ENCODE measurements at regions not wholly inside any gene's neighbourhood (a gene's known extent, or its start where the extent isn't known, plus 50 kb on each side); places are given as distances from the start of the nearest gene placed in this dataset.
"Not testable (repeated sequence)": the region's sequence is repeated elsewhere in the genome, so short reads cannot be mapped to it uniquely, and the experiment has no call there.

DNA sequence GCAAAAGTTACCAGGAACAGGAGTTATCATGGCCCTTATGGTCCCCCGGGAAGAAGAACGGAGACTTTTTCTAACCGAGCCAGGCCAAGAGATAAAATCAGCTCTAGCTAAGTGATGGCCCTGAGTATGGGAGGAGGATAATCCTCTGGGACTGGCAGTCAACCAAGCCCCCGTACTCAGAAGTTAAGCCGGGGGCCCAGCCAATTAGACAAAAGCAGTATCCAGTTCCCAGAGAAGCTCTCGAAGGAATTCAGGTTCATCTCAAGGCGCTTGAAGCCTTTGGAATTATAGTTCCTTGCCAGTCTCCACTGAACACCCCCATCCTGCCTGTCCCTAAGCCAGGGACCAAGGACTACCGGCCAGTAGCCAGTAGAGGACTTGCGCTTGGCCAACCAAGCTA lies 365.3 kb upstream of the TCF4 start:
- Histone ChIP-seq H3K4me1 (ENCODE audit: control insufficient read depth, extremely low read depth, insufficient read depth, low read length) (no peaks in the 10 kb centered on the region), H3K36me3 (ENCODE audit: control insufficient read depth, insufficient read depth, low read length) (no peaks in the 10 kb centered on the region), H2AFZ (ENCODE audit: low read length) (no peak overlapping the region), H3K9me3 (ENCODE audit: control insufficient read depth, insufficient read depth, low read depth, low read length) (no peaks in the 10 kb centered on the region), H3K4me3 (replicated peaks in 1 of 4; ENCODE audit: control extremely low read depth in 1 of 4, insufficient read depth in 1 of 4, low read depth in 3 of 4, low read length in 4 of 4) (no peak overlapping the region), H3K27me3 (ENCODE audit: control insufficient read depth, insufficient read depth, low read length) (no peaks in the 10 kb centered on the region), H3K27ac (ENCODE audit: insufficient read depth, low read length) (no peak overlapping the region), H3K9ac (ENCODE audit: insufficient read depth, low read length) (no peak overlapping the region), H3K79me2 (ENCODE audit: control insufficient read depth, insufficient read depth, low read length) (no peaks in the 10 kb centered on the region), H4K20me1 (ENCODE audit: control insufficient read depth, extremely low read depth, insufficient read depth, low read length) (no peaks in the 10 kb centered on the region), H3K4me2 (ENCODE audit: extremely low read depth, insufficient read depth, low read length) (no peak overlapping the region)
- no peak for TF ChIP-seq EZH2 (IDR thresholded peaks at IDR 0.05; ENCODE audit: low read length, missing control alignments)
- TF ChIP-seq, protein P1, sequence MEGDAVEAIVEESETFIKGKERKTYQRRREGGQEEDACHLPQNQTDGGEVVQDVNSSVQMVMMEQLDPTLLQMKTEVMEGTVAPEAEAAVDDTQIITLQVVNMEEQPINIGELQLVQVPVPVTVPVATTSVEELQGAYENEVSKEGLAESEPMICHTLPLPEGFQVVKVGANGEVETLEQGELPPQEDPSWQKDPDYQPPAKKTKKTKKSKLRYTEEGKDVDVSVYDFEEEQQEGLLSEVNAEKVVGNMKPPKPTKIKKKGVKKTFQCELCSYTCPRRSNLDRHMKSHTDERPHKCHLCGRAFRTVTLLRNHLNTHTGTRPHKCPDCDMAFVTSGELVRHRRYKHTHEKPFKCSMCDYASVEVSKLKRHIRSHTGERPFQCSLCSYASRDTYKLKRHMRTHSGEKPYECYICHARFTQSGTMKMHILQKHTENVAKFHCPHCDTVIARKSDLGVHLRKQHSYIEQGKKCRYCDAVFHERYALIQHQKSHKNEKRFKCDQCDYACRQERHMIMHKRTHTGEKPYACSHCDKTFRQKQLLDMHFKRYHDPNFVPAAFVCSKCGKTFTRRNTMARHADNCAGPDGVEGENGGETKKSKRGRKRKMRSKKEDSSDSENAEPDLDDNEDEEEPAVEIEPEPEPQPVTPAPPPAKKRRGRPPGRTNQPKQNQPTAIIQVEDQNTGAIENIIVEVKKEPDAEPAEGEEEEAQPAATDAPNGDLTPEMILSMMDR (conservative IDR thresholded peaks at IDR 0.05 in 1 of 2, IDR thresholded peaks at IDR 0.05 in 1 of 2; ENCODE audit: low read depth in 1 of 2, low read length in 2 of 2), result no peak
- no peak for DNase-seq (ENCODE audit: low read depth in 2 of 2)

DNA sequence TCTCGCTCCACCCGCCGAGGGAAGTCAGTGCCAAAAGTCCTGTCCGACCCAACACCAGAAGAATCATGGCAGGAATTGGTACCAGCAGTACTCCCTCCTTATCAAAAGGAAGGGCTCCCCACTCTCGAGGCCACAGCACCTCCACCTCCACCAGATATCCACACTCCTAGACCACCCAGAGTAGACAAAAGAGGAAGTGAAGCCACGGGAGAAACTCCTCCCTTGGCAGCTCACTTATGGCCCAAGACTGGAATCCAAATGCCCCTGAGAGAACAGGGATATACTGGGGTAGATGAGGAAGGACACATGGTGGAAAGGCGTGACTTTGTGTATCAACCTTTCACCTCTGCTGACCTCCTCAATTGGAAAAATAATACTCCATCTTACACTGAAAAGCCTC lies 363.7 kb upstream of the TCF4 start:
- H2AFZ ChIP-seq (ENCODE audit: low read length); H3K9ac ChIP-seq (ENCODE audit: insufficient read depth, low read length); H4K20me1 ChIP-seq (ENCODE audit: control insufficient read depth, extremely low read depth, insufficient read depth, low read length); H3K36me3 ChIP-seq (ENCODE audit: control insufficient read depth, insufficient read depth, low read length); H3K27me3 ChIP-seq (ENCODE audit: control insufficient read depth, insufficient read depth, low read length); DNase-seq (ENCODE audit: low read depth in 2 of 2); H3K27ac ChIP-seq (ENCODE audit: insufficient read depth, low read length); H3K4me3 ChIP-seq (replicated peaks in 1 of 4; ENCODE audit: control extremely low read depth in 1 of 4, insufficient read depth in 1 of 4, low read depth in 3 of 4, low read length in 4 of 4); H3K79me2 ChIP-seq (ENCODE audit: control insufficient read depth, insufficient read depth, low read length); H3K9me3 ChIP-seq (ENCODE audit: control insufficient read depth, insufficient read depth, low read depth, low read length); H3K4me2 ChIP-seq (ENCODE audit: extremely low read depth, insufficient read depth, low read length); H3K4me1 ChIP-seq (ENCODE audit: control insufficient read depth, extremely low read depth, insufficient read depth, low read length): not testable (repeated sequence)

DNA sequence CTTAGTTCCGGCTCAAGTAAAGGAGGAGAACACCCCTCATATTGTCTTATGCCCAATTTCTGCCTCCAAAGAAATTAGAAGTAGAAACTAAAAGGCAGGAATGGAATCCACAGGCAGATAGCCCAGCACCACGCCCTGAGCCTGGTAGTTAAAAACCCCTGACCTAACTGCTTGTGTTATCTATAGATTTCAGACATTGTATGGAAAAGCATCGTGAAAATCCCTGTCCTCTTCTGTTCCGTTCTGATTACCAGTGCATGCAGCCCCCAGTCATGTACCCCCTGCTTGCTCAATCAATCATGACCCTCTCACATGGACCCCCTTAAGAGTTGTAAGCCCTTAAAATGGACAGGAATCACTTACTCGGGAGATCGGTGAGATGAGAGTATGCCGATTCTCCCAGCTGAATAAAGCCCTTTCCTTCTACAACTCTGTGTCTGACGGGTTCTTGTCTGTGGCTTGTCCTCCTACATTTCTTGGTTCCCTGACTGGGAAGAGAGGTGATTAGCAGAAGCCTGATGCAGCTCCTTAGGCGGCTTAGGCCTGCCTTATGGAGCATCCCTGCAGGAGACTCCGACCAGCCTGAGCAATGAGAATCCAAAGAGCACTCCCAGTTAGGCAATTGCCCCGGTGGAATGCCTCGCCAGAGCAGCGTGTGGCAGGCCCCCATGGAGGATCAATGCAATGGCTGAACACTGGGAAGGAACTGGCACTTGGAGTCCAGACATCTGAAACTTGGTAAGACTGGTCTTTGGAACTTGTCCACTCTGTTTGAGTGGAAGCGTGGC lies 362.6 kb upstream of the TCF4 start:
- H3K79me2 ChIP-seq (ENCODE audit: control insufficient read depth, insufficient read depth, low read length), result no peaks in the 10 kb centered on the region

More for the DNA sequence above, 362.6 kb upstream of the TCF4 start:
- H3K4me2 ChIP-seq (ENCODE audit: extremely low read depth, insufficient read depth, low read length), result no peak overlapping the region
- no peak overlapping the region for H3K9ac ChIP-seq (ENCODE audit: insufficient read depth, low read length)
- H3K4me3 ChIP-seq (replicated peaks in 1 of 4; ENCODE audit: control extremely low read depth in 1 of 4, insufficient read depth in 1 of 4, low read depth in 3 of 4, low read length in 4 of 4), result no peak overlapping the region
- H3K4me1 ChIP-seq (ENCODE audit: control insufficient read depth, extremely low read depth, insufficient read depth, low read length), result no peaks in the 10 kb centered on the region
- no peak overlapping the region for H2AFZ ChIP-seq (ENCODE audit: low read length)
- DNase-seq (ENCODE audit: low read depth in 2 of 2), result no peak
- no peak for TF ChIP-seq EZH2 (IDR thresholded peaks at IDR 0.05; ENCODE audit: low read length, missing control alignments)
- TF ChIP-seq, protein P1 (conservative IDR thresholded peaks at IDR 0.05 in 1 of 2, IDR thresholded peaks at IDR 0.05 in 1 of 2; ENCODE audit: low read depth in 1 of 2, low read length in 2 of 2), result no peak
- H4K20me1 ChIP-seq (ENCODE audit: control insufficient read depth, extremely low read depth, insufficient read depth, low read length), result no peaks in the 10 kb centered on the region
- H3K36me3 ChIP-seq (ENCODE audit: control insufficient read depth, insufficient read depth, low read length), result no peaks in the 10 kb centered on the region
- H3K27ac ChIP-seq (ENCODE audit: insufficient read depth, low read length), result no peak overlapping the region
- H3K9me3 ChIP-seq (ENCODE audit: control insufficient read depth, insufficient read depth, low read depth, low read length), result no peaks in the 10 kb centered on the region
- H3K27me3 ChIP-seq (ENCODE audit: control insufficient read depth, insufficient read depth, low read length), result no peaks in the 10 kb centered on the region

Measured in fibroblast of lung (primary cell).